GM19099 (cell line): ENCODE measurements at regions not wholly inside any gene's neighbourhood (a gene's known extent, or its start where the extent isn't known, plus 50 kb on each side); places are given as distances from the start of the nearest gene placed in this dataset.

ENCODE experiments used
- POLR2A ChIP-seq: IDR thresholded peaks from 3 replicates; pipeline ENCODE4 v1.6.1; 2011; ENCODE audit warnings: low read depth; ENCODE audit not compliant: insufficient read length; ENCODE audit errors: extremely low read depth

DNA sequence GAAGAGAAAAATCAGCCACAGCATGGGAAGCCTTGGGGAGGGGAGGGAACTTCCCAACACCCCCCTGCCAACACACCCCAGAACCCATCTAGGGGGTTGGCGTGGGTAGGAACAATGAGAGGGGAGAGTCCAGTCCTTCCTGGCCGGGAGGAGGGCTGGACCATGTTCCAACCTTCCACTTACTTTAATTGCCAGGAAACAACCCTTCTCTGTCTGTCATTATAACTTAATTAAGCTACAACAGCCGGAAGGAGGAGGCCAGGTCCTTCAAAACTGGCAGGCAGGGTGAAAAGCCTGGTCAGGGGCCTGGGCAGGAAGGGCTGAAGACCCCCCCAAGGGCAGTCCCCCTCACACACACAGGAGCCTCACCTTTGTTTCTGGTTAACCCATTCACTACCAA, 447.0 kb downstream of the SOX9 start:
- no peak for TF ChIP-seq POLR2A

DNA sequence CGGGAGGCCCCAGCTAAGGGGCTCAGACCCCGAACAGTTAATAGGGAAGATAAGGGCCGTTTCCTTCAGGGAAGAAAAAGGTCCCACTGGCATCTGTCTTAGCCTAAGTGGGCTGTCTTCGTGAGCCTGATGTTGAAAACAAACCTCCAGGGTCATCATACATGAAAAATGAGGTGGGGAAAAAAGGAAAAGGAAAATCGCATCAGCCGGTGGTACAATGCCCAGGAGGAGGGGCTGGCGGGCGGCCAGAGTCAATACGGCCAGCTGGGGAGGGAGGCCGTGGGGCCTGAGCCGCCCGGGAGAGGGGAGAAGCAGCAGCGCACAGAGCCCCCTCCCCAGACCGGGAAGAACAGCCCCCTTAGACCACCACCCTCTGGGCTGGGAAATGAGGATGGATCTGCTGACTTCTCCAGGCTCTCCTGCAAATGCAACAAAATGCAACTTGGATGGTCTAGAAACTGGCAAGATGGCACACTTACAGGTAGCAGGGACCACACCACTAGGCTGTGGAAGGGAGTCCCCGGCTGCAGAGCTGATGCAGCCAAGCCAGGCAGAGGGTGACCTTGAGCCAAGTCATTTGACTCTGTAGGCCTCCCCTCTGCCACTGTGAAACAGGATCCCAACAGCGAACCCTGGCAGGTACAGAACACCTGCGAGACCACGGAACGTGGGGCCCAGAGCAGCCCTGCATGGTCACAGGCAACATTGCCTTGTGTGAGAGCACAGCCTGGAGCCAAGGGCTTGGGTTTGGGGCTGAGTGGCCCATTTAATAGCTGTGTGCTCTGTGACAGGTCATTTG, 448.5 kb downstream of the SOX9 start:
- TF ChIP-seq POLR2A: no peak

DNA sequence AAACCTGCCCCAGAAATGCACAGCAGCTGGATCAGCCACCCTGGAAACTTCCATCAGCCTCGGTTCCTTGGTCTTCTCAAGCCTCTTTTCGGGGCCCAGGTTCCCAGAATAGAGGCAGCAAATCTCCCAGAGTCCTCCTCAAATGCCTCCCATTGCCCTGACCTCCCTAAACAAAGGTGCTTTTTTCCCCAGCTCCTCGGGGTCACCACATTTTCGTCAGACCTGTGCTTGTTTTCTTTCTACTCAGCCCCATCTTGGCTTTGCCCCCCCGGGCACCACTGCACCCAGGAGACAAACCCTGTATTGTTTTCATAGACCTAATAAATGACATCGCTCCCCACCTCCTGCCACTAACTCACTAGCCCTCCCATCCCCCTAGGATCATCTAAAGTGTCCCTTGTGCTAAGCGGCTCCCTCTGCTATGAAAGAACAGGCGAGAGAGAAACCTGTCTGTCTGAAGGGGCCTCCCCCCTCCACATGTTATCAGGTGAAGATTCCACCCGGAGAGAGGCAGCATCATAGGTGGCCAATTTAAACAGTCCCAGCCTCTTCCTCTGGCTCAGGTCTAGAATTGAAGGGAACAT, 451.1 kb downstream of the SOX9 start:
- no peak for TF ChIP-seq POLR2A

DNA sequence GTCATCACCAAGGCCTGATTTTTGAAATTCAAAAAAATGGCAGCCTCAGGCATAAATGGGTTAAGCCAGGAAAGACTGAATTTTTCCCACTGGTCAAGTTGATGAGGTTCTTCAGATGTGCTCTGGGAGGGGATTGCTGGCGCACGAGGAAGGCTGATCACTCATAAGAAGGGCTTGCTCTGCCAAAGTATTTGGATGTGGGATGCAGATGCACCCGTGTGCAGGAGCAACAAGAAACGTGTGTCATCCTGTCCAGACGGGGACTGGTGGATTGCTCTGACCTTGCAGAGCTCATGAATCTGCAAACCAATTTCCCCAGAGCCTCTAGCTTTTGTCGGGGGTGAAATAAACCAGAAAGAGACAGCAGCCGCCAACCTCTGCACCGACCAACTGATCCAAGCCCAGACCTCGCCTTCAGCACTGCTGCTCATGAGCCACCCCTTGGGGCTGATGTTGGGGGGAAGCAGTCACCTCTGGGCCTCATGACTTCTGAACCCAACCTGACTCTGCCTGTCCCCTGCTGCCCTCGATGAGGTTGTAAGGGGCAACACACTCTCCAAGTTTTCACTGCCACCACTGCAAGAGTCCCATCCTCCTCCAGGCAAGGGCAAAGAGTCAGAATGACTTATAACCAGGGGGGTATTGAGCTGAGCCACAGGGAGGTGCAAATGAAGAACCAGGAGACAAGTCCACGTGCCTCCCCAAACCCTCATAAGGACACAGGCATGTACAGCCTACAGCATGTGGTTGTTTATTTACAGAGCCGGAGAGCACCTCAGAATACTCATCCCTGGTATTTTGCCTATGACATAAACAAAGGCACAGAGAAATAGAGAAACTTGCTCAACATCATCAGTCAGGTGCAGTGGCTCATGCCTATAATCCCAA, 452.0 kb downstream of the SOX9 start:
- TF ChIP-seq POLR2A: no peak

DNA sequence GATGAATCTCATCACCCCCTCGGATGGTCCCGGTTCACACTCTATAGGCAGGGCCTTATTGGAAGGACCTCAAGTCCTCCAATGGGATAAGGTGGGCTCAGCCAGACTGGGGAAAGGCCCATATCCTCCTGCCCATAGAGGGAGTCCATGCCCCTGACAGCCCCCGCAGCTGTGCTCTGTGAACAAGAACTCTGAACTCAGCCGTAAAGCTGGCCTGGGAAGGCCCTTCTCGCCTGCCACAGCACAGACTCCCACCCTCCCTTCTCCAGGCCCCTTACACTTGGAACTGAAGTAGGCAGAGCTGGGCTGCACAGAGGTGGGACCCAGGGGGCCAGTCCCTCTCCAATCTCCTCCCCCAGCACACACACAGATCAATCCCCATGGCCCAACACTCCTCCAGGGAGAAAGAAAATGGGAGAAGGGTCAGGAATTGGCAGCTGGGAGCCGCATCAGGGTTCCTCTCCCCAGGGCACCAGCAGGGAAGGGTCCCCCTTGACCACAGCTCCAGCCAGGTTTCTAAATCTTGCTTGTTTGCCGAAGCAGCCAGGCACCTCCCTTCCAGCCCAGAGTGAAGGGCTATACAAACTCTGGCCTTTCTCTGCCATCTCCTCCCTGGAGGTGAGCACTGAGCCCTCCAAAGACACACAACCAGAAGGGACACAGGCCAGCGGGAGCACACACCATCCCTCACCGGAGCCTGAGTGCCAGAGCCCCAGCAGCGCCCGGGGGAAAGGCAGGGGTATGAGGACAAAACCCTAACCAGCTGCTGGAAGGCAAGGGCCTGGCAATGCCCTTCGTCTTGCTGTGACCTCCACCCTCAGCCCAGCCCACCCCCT, 454.1 kb downstream of the SOX9 start:
- no peak for TF ChIP-seq POLR2A

DNA sequence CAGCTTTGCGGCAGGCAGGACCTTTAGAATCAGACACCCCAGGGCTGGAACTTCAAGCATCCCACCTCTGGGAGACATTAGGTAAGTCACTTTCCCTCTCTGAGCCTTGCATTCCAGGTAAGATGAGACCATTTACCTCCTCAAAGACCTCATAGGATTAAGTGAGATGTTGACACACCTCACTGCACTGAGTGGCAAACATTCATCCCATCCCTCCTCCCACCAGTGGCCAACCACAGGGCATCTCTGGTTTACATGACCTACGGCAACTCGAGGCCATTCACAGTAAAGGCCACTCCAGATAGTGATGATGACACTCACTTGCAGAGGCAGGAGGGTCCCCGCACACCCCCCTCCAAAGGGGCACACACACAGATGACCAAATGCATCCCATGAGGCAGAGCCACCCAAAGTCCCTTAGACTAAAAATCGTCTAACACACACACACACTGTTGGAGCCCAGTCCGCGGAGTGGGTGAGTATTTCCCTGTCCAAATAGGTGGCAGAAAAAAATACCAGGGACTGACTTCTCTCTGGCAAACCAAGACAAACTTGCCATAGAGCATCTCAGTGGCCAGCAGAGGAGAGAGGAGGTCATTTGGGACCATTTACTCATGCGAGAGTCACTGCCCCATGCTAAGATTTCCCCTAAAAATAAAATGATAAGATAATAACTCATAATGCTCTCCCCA, 454.9 kb downstream of the SOX9 start:
- TF ChIP-seq POLR2A: no peak

DNA sequence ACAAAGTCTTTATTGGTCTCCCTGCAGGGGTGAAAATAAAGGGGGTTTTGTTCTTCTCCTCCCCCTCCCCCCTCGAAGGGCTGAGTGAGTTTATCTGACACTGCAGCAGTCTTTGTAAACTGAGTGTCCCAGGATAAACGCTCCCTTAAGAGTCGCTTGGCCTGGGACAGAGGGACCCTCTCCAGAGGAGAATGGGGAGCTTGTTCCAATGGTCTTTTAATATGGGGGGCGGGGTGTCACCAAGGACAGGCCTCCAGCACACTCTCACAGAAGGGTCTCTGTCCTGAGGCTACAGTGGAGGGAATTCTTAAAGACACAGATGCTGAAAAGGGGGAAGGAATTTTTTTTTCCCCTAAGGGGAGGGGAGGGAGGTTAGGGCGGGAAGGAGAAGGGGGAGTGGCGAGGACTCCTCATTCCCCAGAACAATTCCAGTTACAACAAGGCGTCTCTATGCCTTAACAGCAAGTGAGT, 455.5 kb downstream of the SOX9 start:
- no peak for TF ChIP-seq POLR2A

DNA sequence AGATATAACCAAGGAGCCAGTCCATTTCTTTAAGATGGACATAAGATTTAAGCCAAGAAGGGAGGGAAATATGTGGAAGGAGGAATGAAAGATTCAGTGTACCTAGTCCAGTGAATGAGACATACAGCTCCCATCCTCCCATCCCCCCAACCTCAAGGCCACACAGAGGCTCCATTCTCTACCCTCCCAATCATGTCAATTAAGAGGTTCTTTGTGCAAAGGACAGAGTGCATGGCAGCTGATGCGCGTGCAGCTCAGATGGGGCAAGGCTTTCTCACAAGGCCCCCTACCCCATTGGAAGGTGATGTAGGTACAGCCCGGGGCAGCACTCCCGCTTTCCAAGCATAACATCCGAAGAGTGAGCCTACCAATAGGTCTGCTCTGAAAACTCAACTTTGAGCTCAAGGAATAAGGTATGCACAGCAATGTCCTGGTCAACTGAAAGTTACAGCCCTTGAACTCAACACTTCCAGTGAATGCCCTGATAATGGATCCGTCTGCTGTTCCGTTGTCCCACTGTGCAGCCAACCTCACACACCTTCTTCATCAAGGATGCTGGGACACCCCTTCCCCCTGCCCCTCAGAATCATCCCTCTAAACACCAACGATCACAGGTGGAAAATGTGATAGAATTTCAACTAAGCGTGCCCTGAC, 458.1 kb downstream of the SOX9 start:
- TF ChIP-seq POLR2A: no peak

DNA sequence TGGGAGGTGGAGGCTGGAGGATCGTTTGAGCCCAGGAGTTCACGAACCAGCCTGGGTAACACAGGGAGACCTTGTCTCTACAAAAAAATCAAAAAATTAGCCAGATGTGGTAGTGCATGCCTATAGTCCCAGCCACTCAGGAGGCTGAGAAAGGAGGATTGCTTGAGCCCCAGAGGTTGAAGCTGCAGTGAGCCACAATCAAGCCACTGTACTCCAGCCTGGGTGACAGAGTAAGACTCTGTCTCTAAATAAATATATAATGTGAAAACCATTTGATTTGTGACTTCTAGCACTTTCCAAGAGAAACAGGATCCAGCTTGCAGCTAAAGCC, 459.1 kb downstream of the SOX9 start:
- no peak for TF ChIP-seq POLR2A

DNA sequence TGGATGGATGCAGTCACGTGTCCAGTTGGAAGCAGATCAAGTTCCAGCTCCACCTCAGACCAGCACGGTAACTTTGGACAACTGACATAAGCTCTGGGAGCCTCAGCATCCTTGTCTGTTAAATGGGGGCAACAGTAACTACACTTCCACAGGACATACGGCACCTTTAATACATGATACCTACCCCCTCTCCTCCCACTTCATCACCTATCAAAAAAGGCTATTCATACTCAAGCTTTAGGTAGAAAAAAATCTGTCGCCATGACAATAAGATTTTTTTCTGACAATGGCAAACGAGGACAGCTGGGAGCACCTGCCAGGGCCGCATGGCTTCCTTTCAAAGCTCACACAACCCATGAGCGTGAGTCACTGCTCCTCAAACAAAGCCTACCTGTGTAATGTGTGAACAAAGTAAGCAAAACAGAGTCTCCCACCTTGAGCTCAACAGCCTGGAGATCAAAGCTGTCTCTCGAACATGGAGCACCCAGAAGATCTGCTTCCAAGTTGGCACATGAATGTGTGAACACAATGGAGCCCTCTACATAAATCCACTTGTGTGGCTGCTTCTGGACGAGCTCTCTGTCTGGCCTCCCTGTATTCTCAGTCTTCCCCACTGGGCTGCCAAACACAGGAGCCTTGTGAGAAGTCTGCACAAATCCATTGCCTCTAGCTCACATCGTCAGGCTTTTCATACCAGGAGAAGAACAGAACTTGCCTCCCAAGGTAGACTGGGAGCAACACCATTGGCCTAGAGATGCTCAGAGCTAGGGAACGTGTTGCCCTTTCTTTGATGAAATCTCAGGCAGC, 459.7 kb downstream of the SOX9 start:
- TF ChIP-seq POLR2A: no peak

DNA sequence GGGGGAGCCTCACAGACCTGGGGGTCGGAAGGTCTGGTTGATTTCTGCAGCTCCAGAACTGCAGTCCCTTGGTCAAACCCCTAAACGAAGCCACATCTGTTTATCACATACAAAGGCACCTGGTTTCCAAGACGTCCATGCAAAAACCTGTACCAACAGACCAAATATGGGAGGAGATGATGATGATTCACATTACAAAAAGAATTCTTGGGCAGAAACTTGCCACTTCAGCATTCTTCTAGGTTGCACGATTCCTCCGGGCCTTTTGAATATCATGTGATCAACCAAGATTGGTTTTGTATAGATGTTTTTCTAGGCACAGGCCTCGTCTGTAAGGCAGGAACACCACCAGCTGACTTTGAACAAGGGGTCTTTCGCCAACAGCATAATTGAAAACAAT, 466.3 kb downstream of the SOX9 start:
- TF ChIP-seq POLR2A: no peak

DNA sequence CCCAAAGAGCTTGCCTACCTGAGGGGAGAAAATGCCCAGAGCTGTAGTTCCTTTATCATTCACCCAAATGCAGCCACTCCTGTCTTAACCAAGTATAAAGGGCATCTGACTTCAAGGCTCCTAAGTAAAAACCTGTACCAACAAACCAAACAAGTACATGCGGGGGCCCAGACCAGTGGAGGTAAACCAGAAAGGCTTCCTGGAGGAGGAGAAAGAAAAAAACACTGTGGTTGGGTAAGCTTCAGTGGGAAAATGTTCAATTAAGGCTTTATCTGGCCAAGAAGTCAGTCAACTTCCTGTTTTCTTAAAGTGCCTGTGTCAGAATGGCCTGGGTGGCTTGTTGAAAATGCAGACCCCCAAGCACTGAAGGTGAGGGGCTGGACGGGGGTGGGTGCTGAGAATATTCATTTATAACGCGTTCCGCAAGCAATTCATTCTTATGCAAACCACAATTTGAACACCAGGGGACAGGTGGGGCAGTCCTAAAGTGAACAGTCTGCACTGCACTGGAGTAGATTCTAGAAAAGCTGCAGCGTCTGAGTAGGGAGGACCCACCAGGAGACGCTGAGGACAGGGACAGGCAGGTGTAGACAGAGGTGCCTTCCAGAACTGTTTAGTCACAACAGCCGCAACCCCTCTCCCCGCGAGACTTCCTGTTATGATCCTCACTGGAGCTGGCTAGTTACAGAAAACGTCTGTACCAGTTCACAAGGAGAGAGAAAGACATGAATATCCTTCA, 467.1 kb downstream of the SOX9 start:
- no peak for TF ChIP-seq POLR2A
